SK-N-SH (cell line): ENCODE measurements at regions not wholly inside any gene's neighbourhood (a gene's known extent, or its start where the extent isn't known, plus 50 kb on each side); places are given as distances from the start of the nearest gene placed in this dataset.
"Not testable (repeated sequence)": the region's sequence is repeated elsewhere in the genome, so short reads cannot be mapped to it uniquely, and the experiment has no call there.

Experiments used
- CTCF ChIP-seq: fragments of 200-600 bp; sonication (generic); IDR thresholded peaks from 2 replicates; pipeline ENCODE4 v1.6.1; 2017; ENCODE audit warnings: antibody characterized with exemption, mild to moderate bottlenecking, moderate library complexity
- EP300 ChIP-seq, 2 experiments: IDR thresholded peaks; 2 replicates each; pipeline versions ENCODE4 v1.4.0 to v1.6.1; 2012; ENCODE audit warnings: borderline replicate concordance in 1 of 2, low read depth in 1 of 2, low read length in 1 of 2
- GABPA ChIP-seq: IDR thresholded peaks from 2 replicates; pipeline ENCODE4 v1.4.0; 2012; ENCODE audit warnings: low read depth, mild to moderate bottlenecking
- NFIC ChIP-seq: IDR thresholded peaks from 2 replicates; pipeline ENCODE4 v1.4.0; 2012; ENCODE audit warnings: borderline replicate concordance
- POLR2AphosphoS5 ChIP-seq: IDR thresholded peaks from 2 replicates; pipeline ENCODE4 v1.6.1; 2012; ENCODE audit warnings: low read depth, low read length
- RAD21 ChIP-seq: IDR thresholded peaks from 2 replicates; pipeline ENCODE4 v1.6.1; 2012; ENCODE audit warnings: mild to moderate bottlenecking, low read length
- TAF1 ChIP-seq: IDR thresholded peaks from 2 replicates; pipeline ENCODE4 v1.6.1; 2012; ENCODE audit warnings: low read depth, mild to moderate bottlenecking, low read length, moderate library complexity, borderline replicate concordance
- USF1 ChIP-seq: IDR thresholded peaks from 2 replicates; pipeline ENCODE4 v1.4.0; 2012; ENCODE audit warnings: low read depth, borderline replicate concordance

- TF ChIP-seq CTCF; POLR2AphosphoS5; EP300 (IDR thresholded peaks at IDR 0.05; ENCODE audit: borderline replicate concordance in 1 of 2, low read depth in 1 of 2, low read length in 1 of 2); TAF1; USF1; GABPA; NFIC; RAD21: not testable (repeated sequence)
Observed at GRCh38 chr6:67904735-67905134, 730.3 kb upstream of the ADGRB3 start.
